Liver (tissue), 8 donors: ENCODE measurements at regions not wholly inside any gene's neighbourhood (a gene's known extent, or its start where the extent isn't known, plus 50 kb on each side); places are given as distances from the start of the nearest gene placed in this dataset.
"Not testable (repeated sequence)": the region's sequence is repeated elsewhere in the genome, so short reads cannot be mapped to it uniquely, and the experiment has no call there.

Experiments used
- DNase-seq: peaks from one replicate; pipeline ENCODE4 v3.0.0-alpha.2; 2017; ENCODE audit warnings: low spot score
- H3K27ac ChIP-seq, 2 donors: one replicate each; pipeline ENCODE4 v1.7.0; 2013; ENCODE audit warnings: inconsistent platforms in 2 of 2, low read length in 2 of 2, control low read depth in 1 of 2, low read depth in 1 of 2, mild to moderate bottlenecking in 1 of 2
- H3K27me3 ChIP-seq, 4 donors: one replicate each; pipeline versions ENCODE4 v1.6.1 to v1.7.0; 2013; ENCODE audit warnings: low read length in 3 of 4, inconsistent platforms in 1 of 4, mild to moderate bottlenecking in 1 of 4, moderate library complexity in 1 of 4; ENCODE audit not compliant: control insufficient read depth in 4 of 4, insufficient read depth in 4 of 4
- H3K36me3 ChIP-seq, 4 donors: one replicate each; pipeline versions ENCODE4 v1.6.1 to v1.7.0; 2013; ENCODE audit warnings: low read length in 3 of 4, mild to moderate bottlenecking in 3 of 4, low read depth in 1 of 4, moderate library complexity in 1 of 4; ENCODE audit not compliant: control insufficient read depth in 4 of 4, insufficient read depth in 3 of 4
- H3K4me1 ChIP-seq, 4 donors: one replicate each; pipeline versions ENCODE4 v1.6.1 to v1.7.0; 2013; ENCODE audit warnings: low read length in 3 of 4, mild to moderate bottlenecking in 3 of 4, moderate library complexity in 1 of 4; ENCODE audit not compliant: control insufficient read depth in 4 of 4, insufficient read depth in 4 of 4
- H3K4me3 ChIP-seq, 3 donors: one replicate each; pipeline versions ENCODE4 v1.6.1 to v1.7.0; 2013; ENCODE audit warnings: low read length in 3 of 3, control low read depth in 1 of 3, low read depth in 1 of 3, mild to moderate bottlenecking in 1 of 3
- H3K9ac ChIP-seq, 2 donors: one replicate each; pipeline ENCODE4 v1.7.0; 2013; ENCODE audit warnings: low read length in 2 of 2, mild to moderate bottlenecking in 2 of 2, moderate library complexity in 2 of 2, control low read depth in 1 of 2, low read depth in 1 of 2
- H3K9me3 ChIP-seq, 4 donors: one replicate each; pipeline versions ENCODE4 v1.6.1 to v1.7.0; 2013; ENCODE audit warnings: low read length in 3 of 4; ENCODE audit not compliant: control insufficient read depth in 4 of 4
- ATF3 ChIP-seq: IDR thresholded peaks from 2 replicates; pipeline ENCODE4 v1.6.1; 2016; ENCODE audit warnings: antibody characterized with exemption
- CTCF ChIP-seq: fragments of 150-350 bp; IDR thresholded peaks from 2 replicates; pipeline ENCODE4 v1.5.1; 2017; ENCODE audit warnings: improper control_type of control experiment, low read depth, low read length; ENCODE audit not compliant: missing input control
- EGR1 ChIP-seq, 2 donors: IDR thresholded peaks; 2 replicates each; pipeline ENCODE4 v1.6.1; 2016 to 2018; ENCODE audit warnings: antibody characterized with exemption in 2 of 2, low read depth in 2 of 2
- FOXA1 ChIP-seq: IDR thresholded peaks from 2 replicates; pipeline ENCODE4 v1.6.1; 2016; ENCODE audit warnings: antibody characterized with exemption
- FOXA2 ChIP-seq: IDR thresholded peaks from 2 replicates; pipeline ENCODE4 v1.6.1; 2016; ENCODE audit warnings: antibody characterized with exemption
- GABPA ChIP-seq, 2 donors: IDR thresholded peaks in 1 of 2; conservative IDR thresholded peaks in 1 of 2; 2 replicates each; pipeline ENCODE4 v1.6.1; 2016; ENCODE audit warnings: antibody characterized with exemption in 2 of 2, mild to moderate bottlenecking in 1 of 2, moderate library complexity in 1 of 2
- HNF4A ChIP-seq, 2 donors: conservative IDR thresholded peaks; 2 replicates each; pipeline ENCODE4 v1.6.1; 2016; ENCODE audit warnings: antibody characterized with exemption in 2 of 2, mild to moderate bottlenecking in 2 of 2
- HNF4G ChIP-seq: IDR thresholded peaks from 2 replicates; pipeline ENCODE4 v1.6.1; 2016; ENCODE audit warnings: antibody characterized with exemption
- JUND ChIP-seq, 2 donors: IDR thresholded peaks; 2 replicates each; pipeline ENCODE4 v1.6.1; 2016; ENCODE audit warnings: antibody characterized with exemption in 2 of 2
- MAX ChIP-seq: IDR thresholded peaks from 2 replicates; pipeline ENCODE4 v1.6.1; 2016; ENCODE audit warnings: antibody characterized with exemption
- NR2F2 ChIP-seq: IDR thresholded peaks from 2 replicates; pipeline ENCODE4 v1.6.1; 2016; ENCODE audit warnings: antibody characterized with exemption
- RAD21 ChIP-seq, 2 donors: IDR thresholded peaks; 2 replicates each; pipeline ENCODE4 v1.6.1; 2016; ENCODE audit warnings: antibody characterized with exemption in 2 of 2, mild to moderate bottlenecking in 2 of 2
- REST ChIP-seq: IDR thresholded peaks from 2 replicates; pipeline ENCODE4 v1.6.1; 2016; ENCODE audit warnings: antibody characterized with exemption, mild to moderate bottlenecking
- RXRA ChIP-seq, 2 donors: IDR thresholded peaks; 2 replicates each; pipeline ENCODE4 v1.6.1; 2017 to 2018; ENCODE audit warnings: antibody characterized with exemption in 2 of 2, mild to moderate bottlenecking in 1 of 2
- SP1 ChIP-seq: IDR thresholded peaks from 2 replicates; pipeline ENCODE4 v1.6.1; 2018; ENCODE audit warnings: antibody characterized with exemption, mild to moderate bottlenecking
- TAF1 ChIP-seq: conservative IDR thresholded peaks from 2 replicates; pipeline ENCODE4 v1.6.1; 2016; ENCODE audit warnings: antibody characterized with exemption, mild to moderate bottlenecking
- YY1 ChIP-seq: IDR thresholded peaks from 2 replicates; pipeline ENCODE4 v1.6.1; 2016; ENCODE audit warnings: antibody characterized with exemption, mild to moderate bottlenecking
- ZBTB33 ChIP-seq: IDR thresholded peaks from 2 replicates; pipeline ENCODE4 v1.6.1; 2016; ENCODE audit warnings: antibody characterized with exemption
- WGBS: extraction: QIAGEN DNeasy Blood & Tissue Kit; methylation state at CpG from one replicate; pipeline ENCODE4 v1.1.7; 2013; 5-methylcytosine and 5-hydroxymethylcytosine counted together
- donor health status: healthy.
- donor health status: healthy.
- donor health status: healthy.
- donor health status: healthy.
- donor health status: healthy.

GRCh38 chr11:33948494-33948893 is 56.6 kb upstream of the LMO2 start:
- Histone ChIP-seq H3K4me1 (no peaks in the 10 kb centered on the region), H3K9me3 (no peaks in the 10 kb centered on the region), H3K36me3 (no peaks in the 10 kb centered on the region), H3K9ac (no peak overlapping the region), H3K27me3 (no peaks in the 10 kb centered on the region), H3K27ac (no peak overlapping the region), H3K4me3 (no peak overlapping the region)
- no peak for TF ChIP-seq HNF4A (conservative IDR thresholded peaks at IDR 0.05)
- no peak for DNase-seq
- WGBS: 69% methylated on average over 2 of the region's 2 CpGs

GRCh38 chr11:33947918-33948317 is 56.0 kb upstream of the LMO2 start:
- WGBS: 93% methylated on average over 5 of the region's 5 CpGs
- H3K4me3 ChIP-seq, DNase-seq, H3K36me3 ChIP-seq, H3K9me3 ChIP-seq, H3K9ac ChIP-seq, H3K27ac ChIP-seq, H3K27me3 ChIP-seq, H3K4me1 ChIP-seq: not testable (repeated sequence)

- TF ChIP-seq RAD21 (IDR thresholded peaks at IDR 0.05): no peak
- no peak for TF ChIP-seq FOXA1
- TF ChIP-seq HNF4A (conservative IDR thresholded peaks at IDR 0.05): no peak
- no peak for TF ChIP-seq NR2F2
- no peak for TF ChIP-seq GABPA (IDR thresholded peaks at IDR 0.05 in 1 of 2, conservative IDR thresholded peaks at IDR 0.05 in 1 of 2)
- TF ChIP-seq CTCF: no peak
- no peak for TF ChIP-seq FOXA2
- no peak for TF ChIP-seq EGR1 (IDR thresholded peaks at IDR 0.05; ENCODE audit: low read depth in 2 of 2)
- no peak for TF ChIP-seq SP1
- TF ChIP-seq REST: no peak
- TF ChIP-seq YY1: no peak
- no peak for TF ChIP-seq RXRA (IDR thresholded peaks at IDR 0.05)
- TF ChIP-seq TAF1: no peak
- TF ChIP-seq JUND (IDR thresholded peaks at IDR 0.05): no peak
- TF ChIP-seq ATF3: no peak
- no peak for TF ChIP-seq MAX
- no peak for TF ChIP-seq HNF4G
- no peak for TF ChIP-seq ZBTB33
- Histone ChIP-seq H3K27me3 (no peaks in the 10 kb centered on the region), H3K4me1 (no peaks in the 10 kb centered on the region), H3K4me3 (no peak overlapping the region), H3K27ac (no peak overlapping the region), H3K9ac (no peak overlapping the region), H3K36me3 (no peaks in the 10 kb centered on the region), H3K9me3 (no peaks in the 10 kb centered on the region)
- 74% methylated on average over 4 of the region's 4 CpGs for WGBS
- no peak for DNase-seq
Observed at GRCh38 chr11:33946930-33947329, 55.1 kb upstream of the LMO2 start.
